Epidermal melanocyte (primary cell): ENCODE measurements at regions not wholly inside any gene's neighbourhood (a gene's known extent, or its start where the extent isn't known, plus 50 kb on each side); places are given as distances from the start of the nearest gene placed in this dataset.

ENCODE experiments used
- DNase-seq: peaks from one replicate; pipeline ENCODE4 v3.0.0; 2011; ENCODE audit warnings: low spot score; ENCODE audit not compliant: insufficient read length

DNA sequence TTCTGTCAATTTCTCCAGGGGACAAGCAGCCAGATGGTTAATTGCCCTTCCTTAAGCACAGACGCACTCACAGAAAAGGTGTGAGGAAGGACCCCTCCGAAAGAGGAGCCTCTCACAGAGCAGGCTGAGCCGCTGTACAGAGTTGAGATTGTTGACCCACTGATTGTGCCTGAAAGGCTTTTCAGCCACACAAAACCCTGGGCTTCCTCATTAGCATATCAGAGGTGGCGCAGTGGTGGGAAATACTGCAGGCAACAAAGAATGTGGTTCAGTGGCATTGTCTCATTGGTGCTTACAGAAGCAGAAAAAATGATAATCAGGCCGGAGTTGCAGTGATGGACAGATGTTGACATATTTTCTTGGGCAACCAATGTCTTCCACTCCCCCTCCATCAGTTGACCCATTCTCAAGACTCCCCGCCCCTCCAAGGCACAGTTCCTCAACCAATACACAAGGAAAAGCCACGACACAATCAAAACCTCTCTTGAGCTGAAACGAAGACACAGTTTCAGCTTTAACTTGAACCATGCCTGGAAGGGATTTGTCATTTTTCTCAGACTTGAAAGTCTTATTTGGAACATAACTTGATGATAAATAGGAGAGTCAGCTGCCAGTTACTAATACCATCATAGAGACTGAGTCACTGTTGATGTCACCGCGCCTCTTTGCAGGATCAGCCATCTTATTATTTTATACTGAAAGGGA is 53.1 kb downstream of the ATXN3L start:
- no peak for DNase-seq

DNA sequence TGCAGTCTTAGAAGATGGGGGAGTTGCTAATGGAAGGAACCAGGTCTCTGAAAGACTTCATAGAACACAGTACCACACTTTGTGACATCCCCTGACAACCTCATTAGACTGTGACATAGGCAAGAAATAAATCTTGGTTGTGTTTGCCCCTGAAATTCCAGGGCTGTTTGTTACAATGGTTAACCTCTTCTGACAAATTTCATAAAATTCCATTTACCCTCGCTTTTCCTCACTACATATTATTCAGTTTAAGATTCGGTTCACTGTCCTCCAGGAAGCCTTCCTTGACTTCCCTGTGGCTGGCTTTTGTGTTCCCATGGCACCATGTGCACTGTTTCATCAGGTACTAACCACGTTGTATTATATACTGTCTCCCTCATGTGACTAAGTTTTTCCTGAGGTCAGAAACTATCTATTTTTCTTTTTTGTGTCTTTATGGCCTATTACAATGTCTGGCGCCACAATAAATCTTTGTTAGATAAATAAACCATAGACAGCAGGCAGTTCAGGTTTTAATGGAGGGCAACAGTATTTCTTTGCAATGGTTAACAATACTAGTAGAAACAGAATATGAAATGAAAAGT is 54.2 kb downstream of the ATXN3L start:
- DNase-seq, result no peak

DNA sequence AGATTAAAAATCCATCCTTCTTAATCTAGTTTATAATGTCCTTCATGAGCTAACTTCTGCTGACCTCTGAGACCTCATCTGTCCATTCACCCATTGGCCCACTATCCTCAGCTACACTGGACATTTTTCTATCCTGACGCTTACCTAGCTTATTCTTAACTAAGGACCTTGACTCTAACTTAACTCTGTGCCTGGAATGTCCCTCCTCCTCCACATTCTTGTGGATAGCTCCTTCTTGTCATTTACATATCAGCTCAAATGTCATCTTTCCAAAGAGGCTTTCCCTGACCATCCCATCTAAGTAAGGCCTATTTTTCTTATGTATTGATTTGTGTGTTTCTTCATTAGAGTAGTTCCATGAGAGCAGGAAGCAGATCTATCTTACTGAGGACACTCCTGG is 54.7 kb downstream of the ATXN3L start:
- DNase-seq, result no peak

DNA sequence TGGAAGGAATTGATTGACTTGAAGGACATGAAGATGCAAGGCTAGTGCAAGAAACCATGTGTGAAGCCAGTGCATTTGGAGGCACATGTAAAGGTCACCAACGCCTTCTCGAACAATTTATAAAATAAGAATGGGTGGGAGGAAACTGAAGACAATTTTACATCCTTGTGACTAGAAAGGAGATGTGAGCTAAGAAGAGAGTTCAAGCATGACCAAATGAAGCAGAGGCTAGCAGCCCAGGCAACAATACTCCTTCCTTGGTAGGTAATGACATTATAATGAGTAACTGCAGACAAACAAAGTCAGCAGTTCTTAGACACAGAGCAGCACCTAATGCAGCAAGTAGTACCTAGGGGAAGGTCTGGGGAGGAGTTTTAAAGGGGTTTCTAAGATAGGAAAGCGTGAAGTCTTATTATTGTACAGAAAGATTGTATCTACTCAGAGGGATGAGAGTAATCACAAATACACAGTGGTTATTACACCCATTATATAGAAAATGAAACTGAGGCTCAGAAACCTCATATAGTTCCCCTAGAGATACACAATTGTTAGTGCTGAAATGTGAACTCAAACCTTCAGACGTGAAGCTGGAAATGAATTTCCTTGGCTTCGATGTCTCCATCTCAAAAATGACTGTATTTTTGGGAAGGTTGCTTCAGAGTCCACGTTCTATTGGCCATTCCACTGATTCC is 56.1 kb downstream of the ATXN3L start:
- no peak for DNase-seq

DNA sequence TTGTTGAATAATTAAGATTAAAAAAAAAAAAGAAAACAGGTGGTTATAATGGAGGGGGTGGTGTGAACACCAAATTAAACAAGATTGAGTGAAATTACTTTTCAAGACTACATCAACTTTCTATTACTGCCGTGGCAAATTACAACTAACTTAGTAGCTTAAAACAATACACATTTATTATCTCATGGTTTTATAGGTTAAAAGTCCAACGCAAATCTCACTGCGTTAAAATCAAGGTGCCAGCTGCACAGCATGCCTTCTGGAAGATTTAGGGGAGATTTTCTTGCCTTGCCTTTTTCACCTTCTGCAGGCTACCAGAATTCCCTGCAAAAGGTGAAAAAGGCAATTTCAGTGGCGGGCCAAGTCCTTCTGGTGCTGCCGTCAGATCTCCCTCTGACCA is 58.5 kb downstream of the ATXN3L start:
- DNase-seq, result no peak

DNA sequence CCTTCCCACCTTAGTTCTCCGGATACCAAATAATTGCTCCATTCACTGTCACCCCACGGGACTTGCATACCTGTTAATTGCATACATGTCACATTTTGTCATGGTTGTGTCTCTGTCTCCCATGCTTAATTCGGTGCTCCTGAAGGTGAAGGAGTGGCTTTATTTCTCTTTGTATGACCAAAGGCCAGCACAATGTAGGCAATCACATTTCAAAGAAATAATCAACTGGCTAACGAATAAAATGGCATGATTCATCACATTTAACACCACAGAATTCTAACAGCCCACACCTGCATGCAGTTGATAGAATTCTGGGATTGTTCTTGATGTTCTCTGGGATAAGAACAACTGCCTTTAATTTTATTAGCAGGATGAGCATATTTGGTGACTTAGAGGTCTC is 59.3 kb downstream of the ATXN3L start:
- DNase-seq, result no peak

DNA sequence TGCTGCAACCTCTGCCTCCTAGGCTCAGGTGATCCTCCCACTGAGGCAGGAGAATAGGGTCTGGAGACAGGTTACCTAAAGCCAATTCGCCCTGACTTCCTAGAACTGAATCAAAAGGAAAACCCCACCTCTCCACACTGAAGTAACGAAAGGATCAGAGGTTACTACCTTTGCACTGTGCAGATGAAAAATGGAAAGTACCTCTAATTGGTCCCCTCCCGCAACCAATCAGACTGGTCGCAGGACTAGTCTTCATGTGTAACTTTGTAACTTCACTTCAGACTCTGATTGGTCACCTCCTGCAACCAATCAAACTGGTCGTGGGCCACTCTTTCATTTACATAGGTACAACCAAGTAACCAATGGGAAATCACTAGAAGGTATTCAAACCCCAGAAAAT is 61.1 kb downstream of the ATXN3L start:
- no peak for DNase-seq

DNA sequence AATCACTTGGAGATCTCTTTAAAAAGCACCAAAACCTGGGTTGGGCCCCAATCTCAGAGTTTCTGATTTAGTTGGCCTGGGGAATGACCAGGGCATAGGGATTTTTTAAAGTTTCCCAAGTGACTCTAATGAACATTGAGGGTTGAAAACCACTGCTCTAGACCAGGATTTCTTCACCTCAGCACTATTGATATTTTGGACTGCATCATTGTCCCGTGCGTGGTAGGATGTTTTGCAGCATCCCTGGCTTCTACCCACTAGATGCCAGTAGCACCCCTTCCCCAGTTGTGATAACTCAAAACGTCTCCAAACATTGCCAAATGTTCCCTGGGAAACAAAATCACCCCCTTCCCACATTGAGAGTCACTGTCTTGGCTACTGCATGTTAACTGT is 61.8 kb downstream of the ATXN3L start:
- no peak for DNase-seq

DNA sequence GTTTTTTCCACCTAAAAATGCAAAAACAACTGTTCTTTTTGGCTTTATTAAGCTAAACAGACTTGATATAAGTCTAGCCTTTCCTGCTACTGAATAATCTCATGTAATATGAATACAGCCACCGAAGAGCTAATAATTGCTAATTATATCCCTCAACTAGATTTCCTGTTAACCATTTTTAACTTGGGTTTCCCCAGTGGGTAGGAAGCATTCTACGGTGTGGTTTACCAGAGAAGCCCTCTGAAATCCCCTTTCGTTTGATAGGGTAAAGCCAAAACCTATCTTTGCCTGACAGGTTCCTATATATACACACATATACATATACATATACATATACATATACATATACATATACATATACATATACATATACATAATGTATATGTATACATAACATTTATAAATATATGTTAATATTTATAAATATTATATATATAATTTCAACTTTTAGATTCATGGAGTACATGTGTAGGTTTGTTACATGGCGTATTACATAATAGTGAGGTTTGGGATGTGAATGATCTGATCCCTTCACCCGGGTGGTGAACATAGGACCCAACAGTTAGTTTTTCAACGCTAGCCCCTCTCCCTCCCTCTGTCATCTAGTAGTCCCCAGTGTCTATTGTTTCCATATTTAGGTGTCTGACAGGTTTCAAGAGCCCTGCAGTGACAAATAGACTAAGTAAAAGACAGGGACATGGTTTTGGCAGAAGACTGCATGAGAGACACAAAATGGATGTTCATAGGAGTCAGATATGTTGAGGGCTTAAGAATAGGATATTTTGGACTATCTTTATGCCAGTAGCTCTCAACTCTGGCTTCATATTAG is 62.4 kb downstream of the ATXN3L start:
- no peak for DNase-seq

DNA sequence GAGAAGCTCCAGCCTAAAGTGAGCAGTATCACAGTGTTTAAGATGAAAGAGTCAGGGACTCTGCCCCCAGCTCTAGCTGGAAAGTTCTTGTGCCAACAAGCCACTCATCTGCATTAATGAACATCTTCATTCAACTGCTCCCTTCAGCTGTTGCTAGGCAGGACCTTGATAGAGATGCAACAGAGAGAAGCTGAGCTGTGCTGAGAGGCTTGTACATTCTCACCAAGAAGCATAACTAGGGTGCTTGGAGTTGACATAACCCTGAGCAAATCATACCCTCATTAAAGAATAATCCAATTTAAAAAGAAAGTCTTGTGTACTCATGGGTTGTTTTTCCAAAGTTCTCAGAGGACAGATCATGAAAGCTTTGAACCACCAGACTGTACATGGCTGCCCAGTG is 63.2 kb downstream of the ATXN3L start:
- no peak for DNase-seq

DNA sequence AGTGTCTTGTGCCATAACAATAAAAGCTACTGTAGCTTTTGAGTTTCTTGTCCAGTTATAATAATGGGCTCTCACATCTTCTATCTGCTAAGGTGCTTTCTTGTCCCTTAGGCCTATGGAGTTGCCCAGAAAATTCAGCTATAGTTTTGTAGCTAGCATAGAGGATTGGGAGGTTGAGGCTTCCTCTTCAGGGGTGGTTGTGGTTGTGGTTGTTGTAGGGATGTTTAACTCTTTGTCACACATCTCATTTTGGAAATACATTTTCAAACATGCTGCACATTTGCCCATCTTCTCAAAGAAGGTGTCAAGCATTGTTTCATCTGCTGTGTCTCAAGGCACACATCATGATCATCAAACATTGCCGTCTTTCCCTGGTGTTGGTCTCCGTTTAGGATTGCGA is 65.0 kb downstream of the ATXN3L start:
- no peak for DNase-seq

DNA sequence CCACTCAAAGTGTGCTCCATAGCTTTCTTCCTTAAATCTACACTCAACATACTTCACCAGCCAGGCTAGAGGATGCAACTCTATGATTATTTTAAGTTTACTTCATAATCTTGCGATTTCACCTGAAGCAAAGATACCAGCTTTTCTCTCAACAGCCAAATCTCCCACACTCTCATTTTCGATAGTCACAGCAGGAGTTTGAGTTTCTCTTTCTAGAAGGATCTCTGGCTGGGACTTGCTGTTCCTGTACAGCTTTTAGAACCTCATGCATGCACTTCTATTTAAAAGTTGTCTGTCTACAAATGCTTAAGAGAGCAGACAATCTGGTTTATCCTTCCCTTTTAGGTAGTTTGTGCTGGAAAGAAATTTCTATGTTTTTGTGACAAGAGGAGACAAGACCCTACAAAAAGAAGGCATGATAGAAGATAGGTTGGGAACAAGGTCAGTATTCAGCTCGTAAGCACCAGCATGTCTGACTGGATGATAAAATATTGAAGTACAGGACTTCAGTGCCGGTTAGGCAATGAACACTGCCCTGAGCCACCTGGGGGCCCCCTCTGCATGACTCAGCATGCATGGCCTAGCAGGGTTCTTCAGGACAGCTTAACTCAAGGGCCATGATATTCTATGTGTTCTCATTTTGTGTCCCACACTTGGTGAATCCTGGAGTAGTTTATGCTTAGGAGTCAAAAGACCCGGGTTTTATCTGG is 65.6 kb downstream of the ATXN3L start:
- no peak for DNase-seq

DNA sequence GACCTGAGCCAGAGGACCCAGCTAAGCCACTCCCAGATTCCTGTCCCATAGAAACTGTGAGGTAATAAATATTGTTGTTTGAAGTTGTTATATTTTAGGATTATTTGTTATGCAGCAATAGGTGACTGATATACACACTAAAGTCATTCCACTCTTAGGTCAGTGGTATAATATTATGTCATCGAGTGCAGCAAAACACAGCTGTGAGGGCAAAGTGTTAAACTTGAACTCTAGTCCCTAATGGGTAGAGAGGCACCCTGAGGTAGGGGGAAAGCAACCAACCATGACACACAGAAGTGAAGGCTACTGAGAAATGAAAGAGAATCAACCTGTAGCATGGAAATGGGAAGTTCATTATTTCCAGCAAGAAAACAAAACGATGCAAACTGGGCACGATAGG is 66.6 kb downstream of the ATXN3L start:
- no peak for DNase-seq

DNA sequence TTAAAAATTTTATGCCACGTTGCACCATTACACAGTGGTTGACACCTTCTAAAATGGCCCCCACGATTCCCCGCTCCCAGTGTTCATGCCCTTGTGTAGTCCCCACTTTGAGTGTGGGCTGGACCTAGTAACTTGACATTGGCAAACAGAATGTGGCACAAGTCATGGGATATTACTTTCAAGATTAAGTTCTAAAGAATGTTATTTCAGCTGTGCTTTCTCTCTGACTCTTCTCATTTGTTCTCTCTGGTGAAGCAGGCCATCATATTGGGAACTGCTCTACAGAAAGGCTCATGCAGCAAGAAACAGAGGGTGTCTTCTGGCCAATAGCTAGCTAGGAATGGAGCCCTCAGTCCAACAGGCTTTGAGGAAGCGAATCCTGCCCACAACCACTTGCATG is 67.1 kb downstream of the ATXN3L start:
- no peak for DNase-seq

DNA sequence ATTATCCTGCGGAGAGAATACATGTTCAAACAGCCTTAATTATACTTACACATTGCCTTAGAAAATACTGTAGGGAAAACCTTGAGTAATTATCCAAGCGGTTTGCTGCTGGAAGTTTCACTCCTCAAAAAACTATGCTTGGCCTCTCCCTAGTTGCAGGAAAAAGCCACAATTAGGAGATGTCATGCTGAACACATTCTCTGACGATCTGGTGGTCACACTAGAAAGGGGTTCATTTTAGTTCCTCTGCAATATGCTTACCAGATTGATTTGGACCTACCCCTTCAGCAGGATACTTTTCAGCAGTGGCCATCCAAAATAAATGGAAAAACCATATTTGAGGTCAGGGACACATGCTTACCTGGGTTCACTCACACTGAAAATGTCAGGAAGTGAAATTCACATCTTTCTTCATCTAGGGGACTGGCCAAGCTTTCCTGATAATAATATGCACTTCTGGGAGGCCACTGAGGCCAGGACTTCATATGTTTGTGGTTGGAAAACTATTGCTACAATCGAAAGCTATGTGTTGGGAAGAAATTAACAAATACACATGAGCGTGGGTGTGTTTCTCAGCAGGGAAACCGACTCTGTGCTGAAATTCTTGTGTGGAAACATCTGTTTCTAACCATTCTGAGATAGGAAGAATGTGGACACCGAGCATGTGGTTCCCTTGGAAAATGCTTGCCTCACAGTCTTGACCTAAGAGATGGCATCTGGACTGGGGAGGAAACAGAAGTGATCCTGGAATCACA is 68.8 kb downstream of the ATXN3L start:
- peak; percentile 40 for DNase-seq

DNA sequence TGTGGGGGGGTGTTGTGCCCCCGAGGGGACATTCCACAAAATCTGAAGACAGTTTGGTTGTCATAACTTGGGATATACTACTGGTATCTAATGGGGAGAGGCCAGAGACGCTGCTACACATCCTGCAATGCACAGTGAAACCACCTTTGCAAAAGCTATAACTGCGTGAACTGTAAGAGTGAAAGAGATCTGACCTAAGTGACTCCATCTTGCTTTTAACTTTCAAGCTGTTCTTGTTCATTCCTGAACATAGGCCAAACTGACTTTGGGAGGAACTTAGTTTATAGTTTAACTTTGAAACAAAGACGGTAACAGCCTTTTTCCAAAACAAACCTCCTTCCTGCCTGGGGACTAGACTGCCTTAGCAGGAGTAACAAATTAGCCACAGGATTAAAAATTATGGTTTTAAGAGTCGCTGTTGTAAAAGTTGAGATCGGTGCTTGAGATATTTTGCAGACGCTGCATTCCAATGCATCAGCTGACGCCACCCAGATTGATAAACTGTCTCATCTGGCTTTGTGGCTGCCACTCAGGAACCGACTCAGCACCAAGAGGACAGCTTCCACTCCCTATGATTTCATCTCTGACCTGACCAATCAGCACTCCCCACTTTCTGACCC is 70.9 kb downstream of the ATXN3L start:
- no peak for DNase-seq

DNA sequence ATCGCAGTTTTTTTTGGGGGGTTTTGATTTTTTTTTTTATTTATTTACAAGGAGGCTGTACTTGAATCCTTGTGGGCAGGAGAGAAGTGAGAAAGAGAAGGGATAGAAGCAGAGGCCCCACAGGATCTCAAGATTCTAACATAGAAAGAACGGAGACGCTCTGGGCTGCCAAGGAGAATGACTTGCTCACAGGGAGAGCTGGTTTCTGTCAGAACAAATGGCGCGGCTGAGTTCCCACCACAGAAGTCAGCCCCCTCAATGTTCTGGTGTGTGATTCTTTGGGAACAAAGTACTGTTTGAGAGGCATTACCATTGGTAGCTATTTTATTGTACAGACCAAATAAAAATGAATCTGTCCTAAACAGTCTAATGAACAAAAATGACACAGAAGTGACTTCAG is 80.6 kb downstream of the ATXN3L start:
- DNase-seq, result no peak

DNA sequence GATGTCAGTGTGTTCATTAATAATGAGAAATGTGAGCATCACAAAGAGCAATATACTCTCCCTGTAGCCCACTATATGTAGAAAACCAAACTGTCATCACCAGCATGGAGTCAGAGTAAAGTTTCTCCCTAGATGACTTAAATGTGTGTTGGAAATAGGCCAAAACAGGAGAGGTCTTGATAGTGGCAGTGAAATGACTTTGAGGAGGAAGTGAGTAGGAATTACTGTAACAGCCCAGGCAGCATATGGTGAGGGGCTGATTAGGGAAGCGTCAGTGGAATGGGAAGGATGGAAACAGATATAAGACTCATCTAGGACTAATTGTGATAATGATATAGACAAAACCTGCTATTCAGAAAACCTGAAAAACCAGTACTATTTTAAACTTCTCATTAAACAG is 83.9 kb downstream of the ATXN3L start:
- no peak for DNase-seq

DNA sequence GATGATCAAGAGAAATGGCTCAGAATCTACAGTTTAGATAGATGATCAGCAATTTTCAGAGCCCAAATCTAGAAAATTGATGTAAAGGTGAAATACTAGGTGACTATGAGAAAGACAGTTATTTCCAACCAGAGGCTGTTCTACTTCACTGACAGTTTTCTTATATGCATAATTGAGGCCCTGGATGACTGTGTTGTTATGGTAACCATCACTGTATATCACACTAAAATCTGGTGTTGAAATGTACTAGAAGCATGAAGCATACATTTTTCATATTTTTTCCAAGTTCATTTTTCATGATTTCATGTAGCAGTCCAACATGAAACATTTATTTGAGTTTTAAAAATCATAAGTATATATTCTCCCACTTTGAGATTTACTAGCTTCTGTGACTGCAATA is 87.4 kb downstream of the ATXN3L start:
- DNase-seq, result no peak

DNA sequence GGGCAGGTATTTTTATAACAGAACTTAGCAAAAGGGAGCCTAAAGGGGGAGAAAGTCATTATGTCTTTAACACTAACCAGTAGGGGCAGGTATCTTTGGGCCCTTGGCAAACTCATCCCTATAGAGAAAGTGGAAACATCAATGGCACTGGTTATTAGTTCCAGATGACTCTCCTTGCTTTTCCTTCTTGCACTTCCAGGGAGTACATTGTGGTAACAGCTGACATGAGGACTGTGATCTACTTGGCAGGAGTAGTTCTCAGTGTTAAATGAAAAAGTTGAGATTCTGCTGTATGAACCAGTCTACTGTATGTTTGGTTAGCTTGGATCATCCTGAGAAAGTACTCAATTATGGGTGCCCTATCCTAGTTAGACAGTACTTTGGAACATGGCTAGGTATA is 93.6 kb downstream of the ATXN3L start:
- DNase-seq, result no peak
